GM08714 (cell line): ENCODE measurements at regions not wholly inside any gene's neighbourhood (a gene's known extent, or its start where the extent isn't known, plus 50 kb on each side); places are given as distances from the start of the nearest gene placed in this dataset.

Experiments
- H3K4me3 ChIP-seq: fragments of 200-500 bp; sonication (Bioruptor generic); 2 replicates; pipeline ENCODE4 v1.5.1; 2014; ENCODE audit warnings: mild to moderate bottlenecking, low read length, inconsistent platforms
- ZNF274 ChIP-seq: IDR thresholded peaks from 2 replicates; pipeline ENCODE4 v1.6.1; 2012; ENCODE audit warnings: mild to moderate bottlenecking, low read depth, low read length

- TF ChIP-seq ZNF274, result no peak
- H3K4me3 ChIP-seq, result no peak overlapping the region
Observed at GRCh38 chr4:3361896-3362295, 69.1 kb downstream of the RGS12 start.

- H3K4me3 ChIP-seq, result no peak overlapping the region
- TF ChIP-seq ZNF274, result no peak
Observed at GRCh38 chr4:3362431-3363287, 69.8 kb downstream of the RGS12 start.

- TF ChIP-seq ZNF274, result no peak
- no peak overlapping the region for H3K4me3 ChIP-seq
Observed at GRCh38 chr4:3363411-3364141, 70.8 kb downstream of the RGS12 start.

GRCh38 chr4:3364199-3364598, 71.4 kb downstream of the RGS12 start:
- TF ChIP-seq ZNF274, result no peak
- no peak overlapping the region for H3K4me3 ChIP-seq

GRCh38 chr4:3364634-3365314, 72.0 kb downstream of the RGS12 start:
- H3K4me3 ChIP-seq, result no peak overlapping the region
- TF ChIP-seq ZNF274, result no peak

- no peak for TF ChIP-seq ZNF274
- no peak overlapping the region for H3K4me3 ChIP-seq
Observed at GRCh38 chr4:3365326-3365725, 72.5 kb downstream of the RGS12 start.

GRCh38 chr4:3365871-3366842, 73.3 kb downstream of the RGS12 start:
- no peak for TF ChIP-seq ZNF274
- H3K4me3 ChIP-seq, result no peak overlapping the region

- H3K4me3 ChIP-seq, result no peak overlapping the region
- no peak for TF ChIP-seq ZNF274
Observed at GRCh38 chr4:3366893-3367775, 74.3 kb downstream of the RGS12 start.

- no peak for TF ChIP-seq ZNF274
- H3K4me3 ChIP-seq, result no peak overlapping the region
Observed at GRCh38 chr4:3367866-3368265, 73.9 kb upstream of the HGFAC start.

GRCh38 chr4:3368334-3368733, 73.4 kb upstream of the HGFAC start:
- TF ChIP-seq ZNF274, result no peak
- no peak overlapping the region for H3K4me3 ChIP-seq

GRCh38 chr4:3368841-3369760, 72.7 kb upstream of the HGFAC start:
- H3K4me3 ChIP-seq, result no peak overlapping the region; the same call in 1 of the 2 replicates
- no peak for TF ChIP-seq ZNF274
